K562 (cell line): ENCODE measurements at regions not wholly inside any gene's neighbourhood (a gene's known extent, or its start where the extent isn't known, plus 50 kb on each side); places are given as distances from the start of the nearest gene placed in this dataset.

Experiments used
- ATAC-seq: fragments of 200-7000 bp; cut with Tn5 transposase; 3 replicates; pipeline ENCODE4 v1.9.1; 2020; ENCODE audit warnings: moderate library complexity
- BruUV-seq: library from RNA; stranded (reverse); fragments of 400-500 nt; replicated peaks from 2 replicates; lab custom pipeline; 2021; lab: Mats Ljungman, UMichigan
- CTCF ChIA-PET: fragments of 300-600 bp; formaldehyde crosslinking; extraction: SDS; loops from one replicate; lab custom pipeline; 2021; ENCODE audit warnings: low intra/inter-chr PET ratio; lab: Yijun Ruan, JAX
- POLR2A ChIA-PET: fragments of 300-600, 350-650 bp; sonication (Branson Sonifier 250); formaldehyde crosslinking; extraction: SDS; loops from one replicate; lab custom pipeline; 2021; ENCODE audit warnings: antibody characterized with exemption, inconsistent platforms; lab: Yijun Ruan, JAX
- DNase-seq, 4 experiments: peaks; one replicate each; pipeline versions ENCODE4 v3.0.0 to v3.0.0-alpha.2; 2011 to 2018; ENCODE audit warnings: low spot score in 3 of 4, mixed read lengths in 3 of 4; ENCODE audit errors: extremely low read depth in 1 of 4
- FAIRE-seq: peaks from 2 replicates; lab custom pipeline; 2011; peaks lifted over from hg19 to GRCh38; lab: Jason Lieb, UNC
- H2AFZ ChIP-seq: 2 replicates; pipeline ENCODE4 v1.6.0; 2011; ENCODE audit warnings: low read depth, low read length, control low read depth, inconsistent platforms
- H3K27ac ChIP-seq: fragments of 200-600 bp; 3 replicates; pipeline ENCODE4 v1.8.0; 2011; ENCODE audit warnings: low read depth, mild to moderate bottlenecking, control low read depth, inconsistent platforms, low read length, moderate library complexity, mixed read lengths; ENCODE audit errors: extremely low read depth
- H3K27me3 ChIP-seq, 2 experiments: fragments of 300-600 bp in 1 of 2; 2 replicates in 1 of 2; 3 replicates in 1 of 2; pipeline versions ENCODE4 v1.6.0 to v1.8.0; 2011; ENCODE audit warnings: inconsistent platforms in 2 of 2, low read length in 2 of 2, mild to moderate bottlenecking in 1 of 2, mixed read lengths in 1 of 2, moderate library complexity in 1 of 2; ENCODE audit not compliant: control insufficient read depth in 2 of 2, insufficient read depth in 2 of 2
- H3K36me3 ChIP-seq: fragments of 300-600 bp; 3 replicates; pipeline ENCODE4 v1.8.0; 2011; ENCODE audit warnings: mild to moderate bottlenecking, low read length, inconsistent platforms; ENCODE audit not compliant: control insufficient read depth, insufficient read depth
- H3K4me1 ChIP-seq, 2 experiments: fragments of 200-600 bp in 1 of 2; replicated peaks in 1 of 2; 2 replicates in 1 of 2; 3 replicates in 1 of 2; pipeline versions ENCODE4 v1.5.1 to v1.8.0; 2011; ENCODE audit warnings: inconsistent platforms in 2 of 2, low read length in 2 of 2, mild to moderate bottlenecking in 1 of 2, mixed read lengths in 1 of 2, moderate library complexity in 1 of 2; ENCODE audit not compliant: control insufficient read depth in 2 of 2, insufficient read depth in 2 of 2
- H3K4me2 ChIP-seq: 2 replicates; pipeline ENCODE4 v1.6.1; 2011; ENCODE audit warnings: low read length, control low read depth, inconsistent platforms, mixed read lengths; ENCODE audit not compliant: insufficient read depth
- H3K4me3 ChIP-seq: fragments of 200-600 bp; sonication (generic), shearing (Covaris generic); 2 replicates; pipeline ENCODE4 v1.5.1; 2016; ENCODE audit warnings: control low read depth, inconsistent platforms
- H3K79me2 ChIP-seq: fragments of 200-600 bp; 3 replicates; pipeline ENCODE4 v1.8.0; 2011; ENCODE audit warnings: low read length, inconsistent platforms; ENCODE audit not compliant: control insufficient read depth, insufficient read depth
- H3K9ac ChIP-seq, 2 experiments: 2 replicates each; pipeline versions ENCODE4 v1.6.0 to v1.6.1; 2011; ENCODE audit warnings: low read depth in 2 of 2, low read length in 2 of 2, control low read depth in 1 of 2, inconsistent platforms in 1 of 2, mild to moderate bottlenecking in 1 of 2, mixed read lengths in 1 of 2; ENCODE audit not compliant: insufficient read depth in 1 of 2
- H3K9me1 ChIP-seq: one replicate; pipeline ENCODE4 v1.6.0; 2011; ENCODE audit warnings: inconsistent platforms, mild to moderate bottlenecking, low read length, moderate library complexity; ENCODE audit not compliant: control insufficient read depth, insufficient read depth
- H3K9me3 ChIP-seq: replicated peaks from 2 replicates; pipeline ENCODE4 v1.5.1; 2011; ENCODE audit warnings: low read depth, low read length, inconsistent platforms; ENCODE audit not compliant: control insufficient read depth, insufficient read depth
- H4K20me1 ChIP-seq: replicated peaks from 2 replicates; pipeline ENCODE4 v1.6.1; 2011; ENCODE audit warnings: low read length, inconsistent platforms, mixed read lengths; ENCODE audit not compliant: control insufficient read depth, insufficient read depth
- PCBP1 ChIP-seq: fragments of 200-400 bp; formaldehyde crosslinking; IDR thresholded peaks from 2 replicates; pipeline ENCODE4 v1.6.1; 2018; ENCODE audit warnings: mild to moderate bottlenecking, low read depth, low read length; ENCODE audit not compliant: poor library complexity, severe bottlenecking
- PHTF2 ChIP-seq: fragments of 250-450 bp; sonication (Bioruptor Pico); IDR thresholded peaks from 2 replicates; pipeline ENCODE4 v1.5.0; 2021; ENCODE audit warnings: mild to moderate bottlenecking
- RBM15 ChIP-seq: fragments of 200-400 bp; formaldehyde crosslinking; IDR thresholded peaks from 2 replicates; pipeline ENCODE4 v1.6.1; 2018; ENCODE audit warnings: mild to moderate bottlenecking, low read length, moderate library complexity; ENCODE audit not compliant: insufficient read depth
- SMC3 ChIP-seq: conservative IDR thresholded peaks from 2 replicates; pipeline ENCODE4 v1.6.1; 2011; ENCODE audit warnings: low read depth, low read length, improper control_type of control experiment; ENCODE audit not compliant: insufficient read depth
- U2AF2 ChIP-seq: fragments of 200-400 bp; formaldehyde crosslinking; optimal IDR thresholded peaks from 2 replicates; pipeline ENCODE3; 2017; ENCODE audit warnings: low read depth, mild to moderate bottlenecking, low read length
- ZNF431 ChIP-seq: sonication (generic); formaldehyde crosslinking; IDR thresholded peaks from 2 replicates; pipeline ENCODE4 v1.8.0; 2022; ENCODE audit warnings: mild to moderate bottlenecking, missing genetic modification reagents
- WGBS: fragments of 100-300 bp; shearing (Covaris generic); methylation state at CpG from one replicate; pipeline ENCODE4 v1.1.6; 2016; ENCODE audit warnings: low coverage, mixed read lengths; ENCODE audit not compliant: insufficient coverage; ENCODE audit errors: missing lambda C conversion rate; 5-methylcytosine and 5-hydroxymethylcytosine counted together
- in situ Hi-C: fragments of 300-500 bp; cut with MboI; formaldehyde crosslinking; loops from 4 replicates; pipeline ENCODE4 v1.15.0; 2018; ENCODE audit warnings: inconsistent platforms, mixed read lengths
- intact Hi-C: fragments of 100-400 bp; cut with micrococcal nuclease; formaldehyde crosslinking; loops from 2 replicates; pipeline ENCODE4 v1.14.2; 2022
- TF ChIP-seq, protein P1 (sequence below): sonication (generic); IDR thresholded peaks from 2 replicates; pipeline ENCODE4 v1.6.1; 2016

DNA sequence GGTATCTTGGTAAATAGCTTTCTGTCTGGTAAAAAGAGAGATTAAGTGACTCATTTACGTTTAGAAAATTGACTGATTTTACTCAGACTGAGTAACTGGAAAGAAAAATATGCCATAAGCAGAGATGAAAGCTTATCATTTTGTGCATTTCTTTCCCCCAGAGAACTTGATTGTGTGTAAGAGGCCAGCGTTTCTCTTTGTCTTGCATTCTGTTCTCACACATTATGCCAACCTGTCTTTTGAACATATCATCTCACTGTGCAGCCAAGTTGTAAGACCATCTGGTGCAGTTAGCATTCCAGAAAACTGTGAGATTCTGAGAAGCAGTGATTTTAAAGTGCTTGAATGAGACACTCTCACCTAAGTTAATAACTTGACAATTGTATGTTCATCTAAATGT is 651.3 kb downstream of the TECRL start:
- no peak overlapping the region for H3K4me2 ChIP-seq
- H2AFZ ChIP-seq = no peak overlapping the region
- ChIA-PET CTCF (no interaction called here), POLR2A (no interaction called here)
- TF ChIP-seq RBM15 = no peak
- TF ChIP-seq PHTF2 (CRISPR knock-in tag) = no peak
- no peak for TF ChIP-seq U2AF2
- TF ChIP-seq PCBP1 = no peak
- no peak for TF ChIP-seq SMC3
- TF ChIP-seq ZNF431 (CRISPR knock-in tag) = no peak
- TF ChIP-seq, protein P1, sequence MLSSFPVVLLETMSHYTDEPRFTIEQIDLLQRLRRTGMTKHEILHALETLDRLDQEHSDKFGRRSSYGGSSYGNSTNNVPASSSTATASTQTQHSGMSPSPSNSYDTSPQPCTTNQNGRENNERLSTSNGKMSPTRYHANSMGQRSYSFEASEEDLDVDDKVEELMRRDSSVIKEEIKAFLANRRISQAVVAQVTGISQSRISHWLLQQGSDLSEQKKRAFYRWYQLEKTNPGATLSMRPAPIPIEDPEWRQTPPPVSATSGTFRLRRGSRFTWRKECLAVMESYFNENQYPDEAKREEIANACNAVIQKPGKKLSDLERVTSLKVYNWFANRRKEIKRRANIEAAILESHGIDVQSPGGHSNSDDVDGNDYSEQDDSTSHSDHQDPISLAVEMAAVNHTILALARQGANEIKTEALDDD = no peak
- no TSS peak for BruUV-seq
- no peaks in the 10 kb centered on the region; the same call in 1 of the 2 replicates for H3K9me3 ChIP-seq
- DNase-seq = no peak
- intact Hi-C loops (no loop called here), in situ Hi-C loops (no loop called here)
- ATAC-seq = no peak
- FAIRE-seq = no peak
- 0% methylated on average over 2 of the region's 2 CpGs for WGBS
- H3K36me3 ChIP-seq = no peaks in the 10 kb centered on the region
- H3K9ac ChIP-seq = no peak overlapping the region
- no peak overlapping the region for H3K4me3 ChIP-seq
- H3K27me3 ChIP-seq = no peaks in the 10 kb centered on the region
- no peaks in the 10 kb centered on the region for H3K9me1 ChIP-seq
- H3K79me2 ChIP-seq = no peaks in the 10 kb centered on the region
- no peaks in the 10 kb centered on the region for H4K20me1 ChIP-seq
- no peak overlapping the region for H3K27ac ChIP-seq
- H3K4me1 ChIP-seq = no peaks in the 10 kb centered on the region
